ENCODE measurements at regions not wholly inside any gene's neighbourhood (a gene's known extent, or its start where the extent isn't known, plus 50 kb on each side); places are given as distances from the start of the nearest gene placed in this dataset.

- DNase-seq: no peak
Observed at GRCh38 chr1:238153939-238154338, 263.2 kb upstream of the ZP4 start.

- no peak for DNase-seq
Observed at GRCh38 chr1:238153253-238153652, 262.5 kb upstream of the ZP4 start.

- DNase-seq: no peak
Observed at GRCh38 chr1:238152119-238152518, 261.4 kb upstream of the ZP4 start.

- DNase-seq: no peak
Observed at GRCh38 chr1:238143038-238143437, 252.3 kb upstream of the ZP4 start.

- no peak for DNase-seq
Observed at GRCh38 chr1:238141353-238141752, 250.6 kb upstream of the ZP4 start.

GRCh38 chr1:238139713-238140112 is 249.0 kb upstream of the ZP4 start:
- no peak for DNase-seq

GRCh38 chr1:238138059-238138626 is 247.4 kb upstream of the ZP4 start:
- DNase-seq: no peak

- no peak for DNase-seq
Observed at GRCh38 chr1:238135708-238136664, 245.3 kb upstream of the ZP4 start.

GRCh38 chr1:238129677-238130076 is 239.0 kb upstream of the ZP4 start:
- no peak for DNase-seq

- no peak for DNase-seq
Observed at GRCh38 chr1:238123201-238123600, 232.5 kb upstream of the ZP4 start.

- DNase-seq: no peak
Observed at GRCh38 chr1:238119861-238120260, 229.1 kb upstream of the ZP4 start.

- no peak for DNase-seq
Observed at GRCh38 chr1:238119060-238119459, 228.3 kb upstream of the ZP4 start.

- DNase-seq: no peak
Observed at GRCh38 chr1:238115852-238116251, 225.1 kb upstream of the ZP4 start.

GRCh38 chr1:238112952-238113621 is 222.4 kb upstream of the ZP4 start:
- no peak for DNase-seq

- no peak for DNase-seq
Observed at GRCh38 chr1:238111516-238111915, 220.8 kb upstream of the ZP4 start.

- no peak for DNase-seq
Observed at GRCh38 chr1:238111081-238111480, 220.4 kb upstream of the ZP4 start.

- no peak for DNase-seq
Observed at GRCh38 chr1:238108417-238108816, 217.7 kb upstream of the ZP4 start.

- no peak for DNase-seq
Observed at GRCh38 chr1:238107322-238107721, 216.6 kb upstream of the ZP4 start.

GRCh38 chr1:238104752-238105151 is 214.0 kb upstream of the ZP4 start:
- no peak for DNase-seq

GRCh38 chr1:238101923-238102322 is 211.2 kb upstream of the ZP4 start:
- no peak for DNase-seq

GRCh38 chr1:238099871-238100270 is 209.1 kb upstream of the ZP4 start:
- no peak for DNase-seq

- DNase-seq: no peak
Observed at GRCh38 chr1:238089615-238090014, 198.9 kb upstream of the ZP4 start.

- DNase-seq: no peak
Observed at GRCh38 chr1:238088560-238089290, 198.0 kb upstream of the ZP4 start.

Data from HCEC 1CT (cell line).